AG10803 (cell line): ENCODE measurements at regions not wholly inside any gene's neighbourhood (a gene's known extent, or its start where the extent isn't known, plus 50 kb on each side); places are given as distances from the start of the nearest gene placed in this dataset.

Experiments used
- DNase-seq: peaks from one replicate; pipeline ENCODE4 v3.0.0; 2010; ENCODE audit warnings: low read depth
- H3K4me3 ChIP-seq: 2 replicates; pipeline ENCODE4 v1.5.1; 2011; ENCODE audit warnings: mild to moderate bottlenecking, low read length, control low read depth
- TF ChIP-seq, protein P1 (sequence below): conservative IDR thresholded peaks from 2 replicates; pipeline ENCODE4 v1.5.1; 2011; ENCODE audit warnings: mild to moderate bottlenecking, low read length, control low read depth, inconsistent platforms

DNA sequence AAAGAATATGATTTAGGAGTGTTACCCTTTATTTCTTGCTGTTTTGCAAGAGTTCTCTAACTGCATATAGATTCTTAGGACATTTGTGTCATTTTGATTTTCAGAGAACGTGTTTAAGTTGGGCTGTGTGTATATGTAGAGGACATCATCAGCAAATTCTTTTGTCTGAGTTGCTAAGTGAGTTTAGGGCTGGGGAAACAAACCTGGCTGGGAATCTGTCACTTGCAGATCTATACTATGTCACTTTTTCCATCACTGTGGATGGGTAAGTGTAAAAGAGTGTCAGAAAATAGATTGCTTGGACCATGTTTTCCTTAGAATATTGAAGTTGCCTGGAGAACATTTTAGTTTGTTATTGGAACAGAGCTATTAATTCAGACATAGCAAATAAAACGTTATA lies 349.1 kb upstream of the NEGR1 start:
- DNase-seq, result no peak
- TF ChIP-seq, protein P1, sequence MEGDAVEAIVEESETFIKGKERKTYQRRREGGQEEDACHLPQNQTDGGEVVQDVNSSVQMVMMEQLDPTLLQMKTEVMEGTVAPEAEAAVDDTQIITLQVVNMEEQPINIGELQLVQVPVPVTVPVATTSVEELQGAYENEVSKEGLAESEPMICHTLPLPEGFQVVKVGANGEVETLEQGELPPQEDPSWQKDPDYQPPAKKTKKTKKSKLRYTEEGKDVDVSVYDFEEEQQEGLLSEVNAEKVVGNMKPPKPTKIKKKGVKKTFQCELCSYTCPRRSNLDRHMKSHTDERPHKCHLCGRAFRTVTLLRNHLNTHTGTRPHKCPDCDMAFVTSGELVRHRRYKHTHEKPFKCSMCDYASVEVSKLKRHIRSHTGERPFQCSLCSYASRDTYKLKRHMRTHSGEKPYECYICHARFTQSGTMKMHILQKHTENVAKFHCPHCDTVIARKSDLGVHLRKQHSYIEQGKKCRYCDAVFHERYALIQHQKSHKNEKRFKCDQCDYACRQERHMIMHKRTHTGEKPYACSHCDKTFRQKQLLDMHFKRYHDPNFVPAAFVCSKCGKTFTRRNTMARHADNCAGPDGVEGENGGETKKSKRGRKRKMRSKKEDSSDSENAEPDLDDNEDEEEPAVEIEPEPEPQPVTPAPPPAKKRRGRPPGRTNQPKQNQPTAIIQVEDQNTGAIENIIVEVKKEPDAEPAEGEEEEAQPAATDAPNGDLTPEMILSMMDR, result no peak
- no peak overlapping the region for H3K4me3 ChIP-seq

GRCh38 chr1:72623299-72623708 lies 341.0 kb upstream of the NEGR1 start:
- DNase-seq, result peak; percentile 56
- H3K4me3 ChIP-seq, result peak overlapping the region; percentile 43
- TF ChIP-seq, protein P1, result peak; percentile 81

DNA sequence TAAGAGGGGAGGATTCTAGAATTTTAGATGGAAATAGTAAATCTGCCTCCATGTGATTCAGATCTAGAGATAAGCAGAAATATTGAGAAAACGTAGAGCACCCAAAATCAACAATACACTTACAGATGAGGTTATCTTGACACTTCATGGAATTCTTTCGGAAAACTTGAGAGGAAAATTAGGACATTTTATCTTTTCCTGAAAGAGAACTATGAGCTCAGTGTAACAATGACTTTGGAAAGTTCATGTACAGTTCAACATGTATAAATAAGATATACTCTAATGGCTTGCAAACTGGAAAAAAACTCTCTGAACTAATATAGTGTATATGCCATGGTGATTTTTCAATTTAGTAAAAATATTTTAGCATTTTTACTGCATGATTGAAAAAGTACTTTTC lies 338.1 kb upstream of the NEGR1 start:
- DNase-seq, result no peak
- no peak overlapping the region for H3K4me3 ChIP-seq
- TF ChIP-seq, protein P1, result no peak

- H3K4me3 ChIP-seq, result no peak overlapping the region
- no peak for DNase-seq
- TF ChIP-seq, protein P1, result no peak
Measured at GRCh38 chr1:72606216-72606810, 324.0 kb upstream of the NEGR1 start.

GRCh38 chr1:72601035-72601674 lies 318.8 kb upstream of the NEGR1 start:
- TF ChIP-seq, protein P1, result no peak
- DNase-seq, result no peak
- H3K4me3 ChIP-seq, result no peak overlapping the region

DNA sequence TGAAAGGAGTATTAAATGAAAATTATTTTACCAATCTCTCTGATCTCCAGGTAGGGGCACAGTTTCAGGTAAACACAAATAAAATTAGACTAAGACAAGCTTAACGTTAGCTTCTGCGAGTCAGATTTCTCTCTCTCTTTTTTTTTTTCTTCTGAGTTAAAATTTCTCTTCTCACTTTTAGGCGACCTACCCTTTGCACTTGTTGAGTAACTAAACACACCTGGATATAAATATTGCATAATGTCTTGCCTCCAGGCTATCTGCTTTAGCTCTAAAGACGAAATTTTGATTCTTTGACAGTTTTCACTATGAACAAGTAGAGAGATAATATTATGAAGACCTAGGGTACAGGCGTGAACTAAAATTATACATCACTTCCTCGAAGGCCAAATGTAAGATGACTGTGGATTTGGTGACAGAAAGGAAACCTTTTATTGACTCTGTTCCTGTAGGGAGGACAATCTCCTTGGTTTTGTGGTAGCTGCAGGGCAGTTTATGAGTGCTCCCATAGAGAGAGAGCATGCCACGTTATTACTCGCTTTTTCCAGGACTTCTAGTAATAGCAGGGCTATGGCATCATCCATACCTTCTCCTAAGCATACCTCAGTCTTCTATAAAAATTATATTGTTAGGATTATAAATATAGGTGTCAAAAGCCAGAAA lies 303.8 kb upstream of the NEGR1 start:
- H3K4me3 ChIP-seq, result no peak overlapping the region
- TF ChIP-seq, protein P1, result no peak
- no peak for DNase-seq

GRCh38 chr1:72579629-72580028 lies 297.3 kb upstream of the NEGR1 start:
- H3K4me3 ChIP-seq, result no peak overlapping the region
- no peak for DNase-seq
- TF ChIP-seq, protein P1, result no peak
